ENCODE measurements at regions not wholly inside any gene's neighbourhood (a gene's known extent, or its start where the extent isn't known, plus 50 kb on each side); places are given as distances from the start of the nearest gene placed in this dataset.

DNA sequence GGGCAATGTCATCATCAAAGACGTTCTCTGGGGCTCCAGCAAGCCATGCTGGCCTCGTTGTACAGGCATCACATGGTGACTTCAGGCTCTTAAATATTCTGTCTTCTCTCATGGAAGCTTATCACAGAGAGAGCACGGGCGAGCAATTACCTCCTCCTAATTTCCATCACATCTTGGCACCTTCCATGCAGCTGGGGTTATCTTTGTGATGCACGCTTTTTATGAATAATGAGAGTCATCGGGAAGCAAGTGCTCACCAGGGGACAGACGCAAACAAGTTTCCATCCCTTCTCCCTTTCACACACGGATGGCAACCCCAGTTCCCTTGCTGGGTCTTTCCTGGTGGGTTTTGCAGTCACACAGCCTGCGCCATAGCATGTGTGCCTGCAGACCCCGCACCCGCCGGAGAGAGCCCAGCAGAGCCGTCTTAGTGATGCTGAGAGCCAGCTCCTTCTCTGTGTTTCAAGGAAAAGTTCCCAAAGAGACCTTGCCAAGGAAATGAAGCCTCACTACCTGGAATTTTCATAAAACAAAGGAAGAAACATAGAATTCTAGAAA, 116.3 kb upstream of the AFDN start:
- no peak for DNase-seq

- no peak for DNase-seq
These were observed 115.5 kb upstream of the AFDN start for GRCh38 chr6:167711211-167711610.

DNA sequence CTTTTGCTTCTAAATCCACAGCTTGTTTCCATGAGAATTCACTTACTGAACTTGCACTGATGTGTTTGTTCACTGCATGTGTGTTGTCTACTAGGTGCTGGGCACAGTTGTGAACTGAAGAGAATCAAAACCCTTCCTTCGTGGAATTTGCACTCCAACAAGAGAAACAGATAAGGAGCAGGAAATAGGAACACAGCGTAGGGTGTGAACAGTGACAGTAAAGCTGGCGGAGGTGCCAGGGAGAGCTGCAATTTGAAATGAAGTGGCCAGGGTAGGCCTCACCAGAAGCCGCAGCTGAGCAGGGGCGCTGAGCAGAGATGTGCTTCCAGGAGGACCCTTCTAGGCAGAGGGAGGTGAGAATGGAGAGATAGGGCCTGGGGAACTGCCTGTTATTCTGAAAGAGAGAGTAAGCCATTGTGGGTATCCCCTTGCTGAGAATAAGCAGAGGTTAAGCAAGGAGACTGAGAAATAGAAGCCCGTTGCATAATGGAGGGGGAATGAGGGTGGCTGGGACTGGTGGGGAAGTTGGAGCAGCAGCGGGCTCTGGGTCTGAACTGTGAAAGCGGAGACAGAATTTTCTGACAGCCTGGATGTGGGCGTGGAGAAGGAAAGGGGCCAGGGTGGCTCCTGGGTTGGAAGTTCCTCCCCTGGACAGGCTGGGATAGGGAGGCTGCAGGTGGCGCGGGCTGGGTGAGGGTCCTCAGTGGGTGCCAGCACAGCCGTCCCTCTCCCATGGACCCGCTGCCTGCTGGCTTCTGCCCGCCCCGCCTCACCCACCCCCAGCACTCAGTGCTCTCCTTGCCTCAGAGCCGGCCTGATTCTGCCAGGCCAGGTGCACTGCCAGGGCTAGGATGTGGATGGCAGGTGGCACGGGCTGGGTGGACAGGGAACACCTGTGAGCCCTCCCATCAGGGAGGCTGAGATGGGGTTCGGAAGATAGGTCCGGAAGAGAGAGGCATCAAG, 114.7 kb upstream of the AFDN start:
- DNase-seq, result no peak

- no peak for DNase-seq
These were observed 113.8 kb upstream of the AFDN start for GRCh38 chr6:167712731-167713475.

DNA sequence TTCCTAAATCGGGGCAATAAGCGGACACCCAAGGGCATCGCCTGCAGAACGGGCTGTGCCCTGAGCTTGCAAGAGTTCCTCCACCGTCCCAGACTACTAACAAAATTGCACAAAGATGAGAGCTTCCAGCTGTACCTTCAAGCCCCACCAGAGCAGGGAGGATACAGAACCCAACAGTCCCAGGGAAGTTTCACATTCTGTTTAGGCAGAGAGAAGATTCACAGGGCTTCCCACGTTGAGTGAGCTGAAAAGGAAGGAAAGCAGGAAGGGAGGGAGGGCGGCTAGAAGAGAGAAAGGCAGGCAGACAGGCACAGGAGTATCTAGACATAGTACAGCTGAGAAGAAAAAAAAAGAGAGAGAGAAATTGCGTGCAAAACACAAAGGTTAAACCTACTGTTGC, 112.6 kb upstream of the AFDN start:
- no peak for DNase-seq

DNA sequence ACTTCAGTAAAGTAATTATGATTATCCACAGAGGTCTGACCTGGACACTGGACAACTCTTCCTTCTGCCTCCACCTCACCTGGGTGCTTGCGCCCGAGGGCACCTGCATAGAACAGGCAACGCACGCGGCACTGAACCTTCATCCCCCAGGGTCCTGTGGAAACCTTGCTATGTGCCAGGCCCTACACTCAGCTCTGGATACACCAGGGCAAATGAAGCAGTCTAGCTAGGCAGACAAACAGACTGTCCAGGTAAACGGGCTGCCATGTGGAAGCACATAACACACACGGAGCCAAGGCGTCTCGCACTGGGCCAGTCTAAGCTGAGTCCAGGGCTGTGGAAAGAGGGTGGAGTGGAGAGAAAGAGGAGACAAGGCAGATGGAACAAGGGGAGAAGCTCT, 109.3 kb upstream of the AFDN start:
- no peak for DNase-seq

DNA sequence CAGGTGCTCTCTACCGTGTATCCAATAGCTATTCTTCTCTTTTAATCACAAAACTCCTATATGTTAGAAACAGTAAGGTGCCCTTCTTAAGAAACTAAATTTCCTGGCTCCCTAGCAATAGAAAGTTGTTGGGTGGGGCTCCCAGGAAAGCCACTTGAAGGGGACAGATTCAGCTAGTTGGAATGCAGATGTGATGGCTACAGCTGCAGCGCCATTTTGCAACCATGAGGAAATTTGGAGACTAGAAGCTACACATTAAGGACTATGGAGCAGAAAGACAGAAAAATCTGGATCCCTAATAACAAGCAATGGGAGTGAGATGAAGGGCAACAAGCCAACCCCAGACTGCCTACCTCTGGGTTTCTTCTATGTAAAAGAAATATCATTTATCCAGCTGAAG, 108.8 kb upstream of the AFDN start:
- DNase-seq, result no peak

DNA sequence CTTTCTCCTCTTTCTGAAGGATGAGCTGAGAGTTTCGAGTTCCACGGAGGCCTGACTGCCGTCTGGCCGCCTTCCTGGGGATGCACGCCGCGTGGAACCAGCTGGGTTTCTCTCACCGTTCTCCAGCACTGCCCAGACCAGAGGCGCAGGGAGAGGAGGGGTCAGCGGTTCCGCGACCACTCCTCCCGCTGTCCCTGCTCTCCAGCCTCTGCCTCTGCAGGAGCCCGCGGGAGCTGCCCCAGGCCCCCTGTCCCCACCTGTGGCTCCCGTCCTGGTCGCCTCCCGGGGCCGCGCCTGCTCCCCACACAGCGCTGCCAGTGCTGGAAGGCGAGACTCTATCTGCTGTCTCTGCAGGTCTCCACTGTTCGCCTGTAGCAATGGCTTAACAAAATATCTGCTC, 106.8 kb upstream of the AFDN start:
- DNase-seq, result no peak

DNA sequence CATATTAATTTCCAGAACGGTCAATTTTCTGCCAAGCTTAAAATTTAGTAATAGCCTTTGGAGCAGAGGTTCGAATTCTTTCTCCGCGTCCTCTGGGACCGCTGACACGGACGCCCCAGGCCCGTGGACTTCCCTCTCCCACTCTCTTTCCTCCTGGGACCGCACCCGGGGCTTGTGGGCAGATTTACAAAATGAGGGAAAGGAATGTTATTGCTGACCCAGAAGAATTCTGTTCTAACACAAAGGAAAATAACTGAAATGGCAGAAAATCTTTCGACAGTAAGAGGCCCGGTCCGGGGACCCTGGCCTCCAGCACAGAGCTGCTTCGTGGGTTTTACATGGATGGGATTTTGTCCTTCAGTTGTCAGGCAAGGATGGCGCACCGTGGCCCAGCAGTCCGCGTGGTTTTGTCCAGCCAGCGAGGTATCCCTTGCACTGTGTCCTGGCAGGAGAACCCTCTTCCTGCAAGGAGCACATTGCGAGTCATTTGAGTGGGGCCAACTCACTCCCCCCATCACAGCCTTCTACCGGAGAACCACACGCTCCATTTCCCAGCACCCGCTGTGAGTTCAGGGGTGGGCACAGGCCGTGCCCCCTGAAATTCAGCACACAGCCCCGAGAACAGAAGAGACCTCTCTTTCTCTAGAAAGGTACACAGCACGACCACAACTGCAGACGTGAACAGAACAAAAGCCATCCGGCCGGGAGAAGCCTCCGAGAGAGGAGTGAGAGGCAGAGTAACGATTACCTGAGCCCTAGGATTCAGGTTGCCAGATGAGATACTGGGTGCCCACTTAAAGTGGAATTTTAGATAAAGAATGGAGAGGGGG, 106.0 kb upstream of the AFDN start:
- DNase-seq, result no peak

- DNase-seq, result no peak
These were observed 105.4 kb upstream of the AFDN start for GRCh38 chr6:167721291-167721690.

GRCh38 chr6:167722634-167723309, 103.9 kb upstream of the AFDN start:
- no peak for DNase-seq

DNA sequence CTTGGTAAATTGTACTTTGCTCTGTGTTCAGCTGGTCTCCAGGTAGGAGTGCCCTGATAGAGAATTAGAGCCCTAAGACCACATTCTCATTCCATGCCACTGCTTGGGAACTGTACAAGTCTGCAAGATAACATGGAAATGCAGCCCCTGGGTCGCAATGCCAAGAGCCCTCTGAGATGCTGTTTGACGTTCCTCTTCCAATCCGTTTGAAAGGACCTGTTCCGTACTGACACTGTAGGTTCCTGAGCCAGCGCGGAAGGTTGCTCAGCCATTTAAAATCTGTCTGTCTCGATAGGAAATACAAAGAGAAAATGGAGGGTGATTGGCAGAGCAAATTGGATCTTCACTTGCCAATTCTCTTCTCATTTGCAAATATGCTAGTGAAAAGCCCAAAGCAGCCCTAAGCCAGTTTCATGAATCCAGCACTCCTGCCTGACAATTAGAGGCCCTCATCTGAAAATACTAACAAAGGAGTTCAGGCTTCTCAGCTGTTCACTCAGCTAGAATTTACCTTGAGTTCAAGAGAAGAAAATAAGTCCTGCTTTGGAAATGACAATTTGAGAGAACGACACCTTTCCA, 100.6 kb upstream of the AFDN start:
- DNase-seq, result no peak

DNA sequence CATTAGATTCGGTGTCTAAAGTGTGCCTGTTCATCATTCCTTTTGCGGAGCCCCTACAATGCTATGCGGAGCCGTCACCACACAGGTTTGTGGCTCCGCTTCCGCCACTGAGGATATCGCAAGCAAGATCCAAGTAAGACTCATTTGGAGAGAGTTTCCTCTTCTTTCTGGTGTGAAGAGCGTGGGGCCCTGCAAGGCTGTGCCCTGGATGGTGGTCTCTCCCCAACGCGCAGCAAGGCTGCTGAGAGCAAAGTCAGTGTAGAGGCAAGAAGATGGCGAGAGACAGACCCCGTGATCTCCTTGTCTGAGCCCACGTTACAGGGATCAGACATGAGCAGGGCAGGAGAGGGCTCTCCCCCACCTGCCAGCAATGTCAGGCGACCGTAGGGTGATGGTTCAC, 96.3 kb upstream of the AFDN start:
- no peak for DNase-seq

DNA sequence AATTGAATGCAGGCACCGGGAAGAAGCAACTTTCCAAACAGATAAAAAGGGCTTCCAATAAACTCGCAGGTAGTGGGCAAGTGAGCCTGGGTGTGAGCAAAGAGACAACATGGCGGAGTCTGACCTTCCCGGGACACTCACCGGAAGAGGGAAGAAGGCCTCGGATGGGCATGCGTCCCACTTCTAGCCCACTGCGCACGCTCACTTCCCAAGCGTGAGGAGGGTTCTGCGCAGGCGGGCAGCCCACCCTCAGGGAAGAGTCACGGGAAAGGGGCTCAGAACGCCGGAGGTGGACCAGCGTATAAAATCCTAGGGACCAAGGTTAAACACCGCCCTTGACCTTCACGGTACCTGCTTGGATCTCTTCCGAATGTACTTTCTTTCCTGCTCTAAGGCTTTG, 95.5 kb upstream of the AFDN start:
- no peak for DNase-seq

- no peak for DNase-seq
These were observed 94.8 kb upstream of the AFDN start for GRCh38 chr6:167731731-167732422.

- DNase-seq, result no peak
These were observed 92.7 kb upstream of the AFDN start for GRCh38 chr6:167733740-167734661.

- no peak for DNase-seq
These were observed 92.0 kb upstream of the AFDN start for GRCh38 chr6:167734662-167735083.

GRCh38 chr6:167735084-167735950, 91.4 kb upstream of the AFDN start:
- no peak for DNase-seq

- no peak for DNase-seq
These were observed 90.8 kb upstream of the AFDN start for GRCh38 chr6:167735951-167736288.
